Loucy (cell line): ENCODE measurements at regions not wholly inside any gene's neighbourhood (a gene's known extent, or its start where the extent isn't known, plus 50 kb on each side); places are given as distances from the start of the nearest gene placed in this dataset.

Experiments
- H2AFZ ChIP-seq: fragments of 200-600 bp; sonication (generic); 2 replicates; pipeline ENCODE4 v1.6.0; 2016; ENCODE audit warnings: antibody characterized with exemption, mild to moderate bottlenecking, low read length, moderate library complexity
- H3F3A ChIP-seq: fragments of 200-600 bp; 2 replicates; pipeline ENCODE4 v1.6.0; 2016; ENCODE audit warnings: antibody characterized with exemption, low read depth, mild to moderate bottlenecking
- H3K27me3 ChIP-seq: fragments of 200-600 bp; sonication (generic); 2 replicates; pipeline ENCODE4 v1.6.1; 2014; ENCODE audit warnings: low read length, mild to moderate bottlenecking; ENCODE audit not compliant: insufficient read depth, poor library complexity, severe bottlenecking
- H3K36me3 ChIP-seq: fragments of 200-600 bp; sonication (generic); 2 replicates; pipeline ENCODE4 v1.6.1; 2016; ENCODE audit warnings: low read length; ENCODE audit not compliant: insufficient read depth
- H3K4me1 ChIP-seq: fragments of 200-600 bp; sonication (generic); 2 replicates; pipeline ENCODE4 v1.5.1; 2014; ENCODE audit warnings: low read length, mild to moderate bottlenecking; ENCODE audit not compliant: insufficient read depth, poor library complexity, severe bottlenecking
- H3K4me2 ChIP-seq: fragments of 200-600 bp; sonication (generic); 2 replicates; pipeline ENCODE4 v1.6.0; 2014; ENCODE audit warnings: antibody characterized with exemption, low read length, low read depth, mild to moderate bottlenecking; ENCODE audit not compliant: poor library complexity, severe bottlenecking
- H3K4me3 ChIP-seq: fragments of 200-600 bp; sonication (generic); 2 replicates; pipeline ENCODE4 v1.5.1; 2014; ENCODE audit warnings: low read length, mild to moderate bottlenecking, mixed read lengths; ENCODE audit not compliant: poor library complexity, severe bottlenecking
- H3K79me2 ChIP-seq: fragments of 200-600 bp; sonication (generic); 2 replicates; pipeline ENCODE4 v1.6.1; 2014; ENCODE audit warnings: low read length; ENCODE audit not compliant: insufficient read depth
- H3K9ac ChIP-seq: fragments of 200-600 bp; sonication (generic); 2 replicates; pipeline ENCODE4 v1.6.0; 2014; ENCODE audit warnings: mild to moderate bottlenecking, low read depth, low read length, moderate library complexity; ENCODE audit not compliant: poor library complexity, severe bottlenecking
- H3K9me2 ChIP-seq: fragments of 200-600 bp; sonication (generic); replicated peaks from 2 replicates; pipeline ENCODE4 v1.6.1; 2016; ENCODE audit warnings: low read depth, low read length, mixed read lengths
- H3K9me3 ChIP-seq: fragments of 200-600 bp; sonication (generic); 2 replicates; pipeline ENCODE4 v1.6.1; 2014; ENCODE audit warnings: mild to moderate bottlenecking, antibody characterized with exemption, low read length, low read depth; ENCODE audit not compliant: insufficient read depth
- H4K20me1 ChIP-seq: fragments of 200-600 bp; sonication (generic); 2 replicates; pipeline ENCODE4 v1.6.0; 2014; ENCODE audit warnings: antibody characterized with exemption, low read length, mild to moderate bottlenecking; ENCODE audit not compliant: insufficient read depth, poor library complexity, severe bottlenecking
- EZH2phosphoT487 ChIP-seq: fragments of 200-600 bp; IDR thresholded peaks from 2 replicates; pipeline ENCODE4 v1.6.1; 2018; ENCODE audit warnings: antibody characterized with exemption, mild to moderate bottlenecking, moderate library complexity, borderline replicate concordance
- TF ChIP-seq, protein P1 (sequence below): fragments of 200-600 bp; sonication (generic); conservative IDR thresholded peaks from 2 replicates; pipeline ENCODE4 v1.5.1; 2014; ENCODE audit warnings: mild to moderate bottlenecking, antibody characterized with exemption, low read length

DNA sequence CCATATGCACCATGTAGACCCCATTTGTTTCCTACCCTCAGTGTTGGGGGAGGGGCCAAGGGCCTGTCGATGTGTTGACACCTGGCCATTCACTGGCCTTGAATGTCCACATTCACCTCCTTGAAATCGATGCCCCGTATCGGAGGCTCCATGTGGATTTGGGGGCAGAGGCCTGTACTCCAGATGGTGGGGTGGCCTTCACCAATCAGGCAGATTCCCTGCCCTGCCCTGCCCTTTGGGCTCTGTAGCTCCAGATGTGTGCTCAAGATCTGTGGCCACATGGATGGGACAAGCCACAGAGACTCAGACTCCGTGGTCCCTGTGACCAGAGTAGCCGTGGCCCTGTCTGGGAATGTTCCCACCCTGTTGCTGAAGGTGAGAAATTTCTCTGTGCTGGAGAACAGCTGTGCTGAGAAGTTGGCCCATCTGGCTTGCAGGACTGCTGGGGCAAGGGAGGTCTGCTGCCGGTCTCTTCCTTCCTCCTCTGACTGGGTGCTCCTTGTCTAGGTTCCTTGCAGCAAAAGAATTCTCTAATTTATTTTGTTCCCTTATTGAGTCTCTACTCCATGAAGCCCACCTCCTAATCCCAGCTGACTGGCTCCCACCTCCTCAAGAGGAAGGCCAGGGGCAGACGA lies 221.3 kb downstream of the SEC14L1 start:
- H3K4me1 ChIP-seq = peaks cover 40% of the 10 kb centered on the region
- H4K20me1 ChIP-seq = no peaks in the 10 kb centered on the region
- 0 out of 2 replicates have a peak, but pooled peaks cover 4% of the 10 kb centered on the region for H3K79me2 ChIP-seq
- TF ChIP-seq EZH2phosphoT487 = no peak
- TF ChIP-seq, protein P1, sequence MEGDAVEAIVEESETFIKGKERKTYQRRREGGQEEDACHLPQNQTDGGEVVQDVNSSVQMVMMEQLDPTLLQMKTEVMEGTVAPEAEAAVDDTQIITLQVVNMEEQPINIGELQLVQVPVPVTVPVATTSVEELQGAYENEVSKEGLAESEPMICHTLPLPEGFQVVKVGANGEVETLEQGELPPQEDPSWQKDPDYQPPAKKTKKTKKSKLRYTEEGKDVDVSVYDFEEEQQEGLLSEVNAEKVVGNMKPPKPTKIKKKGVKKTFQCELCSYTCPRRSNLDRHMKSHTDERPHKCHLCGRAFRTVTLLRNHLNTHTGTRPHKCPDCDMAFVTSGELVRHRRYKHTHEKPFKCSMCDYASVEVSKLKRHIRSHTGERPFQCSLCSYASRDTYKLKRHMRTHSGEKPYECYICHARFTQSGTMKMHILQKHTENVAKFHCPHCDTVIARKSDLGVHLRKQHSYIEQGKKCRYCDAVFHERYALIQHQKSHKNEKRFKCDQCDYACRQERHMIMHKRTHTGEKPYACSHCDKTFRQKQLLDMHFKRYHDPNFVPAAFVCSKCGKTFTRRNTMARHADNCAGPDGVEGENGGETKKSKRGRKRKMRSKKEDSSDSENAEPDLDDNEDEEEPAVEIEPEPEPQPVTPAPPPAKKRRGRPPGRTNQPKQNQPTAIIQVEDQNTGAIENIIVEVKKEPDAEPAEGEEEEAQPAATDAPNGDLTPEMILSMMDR = no peak
- peak overlapping the region; percentile 8 for H3K9ac ChIP-seq
- no peak overlapping the region for H2AFZ ChIP-seq
- H3F3A ChIP-seq = no peaks in the 10 kb centered on the region
- no peak overlapping the region for H3K4me2 ChIP-seq
- no peaks in the 10 kb centered on the region for H3K27me3 ChIP-seq
- no peaks in the 10 kb centered on the region for H3K9me2 ChIP-seq
- H3K4me3 ChIP-seq = no peak overlapping the region
- H3K9me3 ChIP-seq = no peaks in the 10 kb centered on the region
- H3K36me3 ChIP-seq = no peaks in the 10 kb centered on the region

DNA sequence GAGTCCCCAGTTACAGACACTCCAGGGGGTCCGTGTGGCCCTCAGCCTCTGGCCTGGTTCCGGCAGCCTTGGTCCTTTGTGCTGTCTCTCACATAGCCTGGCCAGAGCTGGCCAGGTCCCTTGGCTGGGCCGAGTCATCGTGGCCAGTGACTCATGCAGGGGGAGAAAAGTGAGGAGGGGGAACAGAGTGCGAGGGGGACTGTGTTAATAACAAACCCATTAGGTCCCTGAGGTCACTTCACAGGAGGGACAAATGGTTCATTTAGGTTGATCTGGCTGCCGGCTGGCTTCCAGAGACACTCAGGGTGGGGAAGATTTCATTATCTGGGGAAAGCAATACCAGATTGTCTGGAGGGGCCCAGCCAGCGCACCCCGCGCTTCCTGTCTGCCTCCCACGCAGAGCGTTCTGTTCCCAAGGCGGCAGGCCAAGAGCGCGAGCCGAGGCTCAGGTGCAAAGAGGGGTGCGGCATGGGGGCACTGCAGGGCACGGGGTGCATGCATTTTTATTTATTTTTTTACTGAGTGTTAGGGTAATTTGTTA lies 223.1 kb downstream of the SEC14L1 start:
- H3K9me2 ChIP-seq = no peaks in the 10 kb centered on the region
- H3K36me3 ChIP-seq = no peaks in the 10 kb centered on the region
- no peaks in the 10 kb centered on the region for H3F3A ChIP-seq
- H3K9me3 ChIP-seq = no peaks in the 10 kb centered on the region
- TF ChIP-seq, protein P1 = no peak
- no peak for TF ChIP-seq EZH2phosphoT487
- no peaks in the 10 kb centered on the region for H4K20me1 ChIP-seq
- H3K9ac ChIP-seq = no peak overlapping the region
- peaks cover 42% of the 10 kb centered on the region for H3K4me1 ChIP-seq
- 0 out of 2 replicates have a peak, but pooled peaks cover 4% of the 10 kb centered on the region for H3K79me2 ChIP-seq
- no peak overlapping the region for H3K4me3 ChIP-seq
- no peak overlapping the region for H3K4me2 ChIP-seq
- no peak overlapping the region for H2AFZ ChIP-seq
- no peaks in the 10 kb centered on the region for H3K27me3 ChIP-seq

- 0 out of 2 replicates have a peak, but pooled peaks cover 4% of the 10 kb centered on the region for H3K79me2 ChIP-seq
- no peaks in the 10 kb centered on the region for H3F3A ChIP-seq
- H3K27me3 ChIP-seq = no peaks in the 10 kb centered on the region
- no peak overlapping the region for H2AFZ ChIP-seq
- H3K4me1 ChIP-seq = peaks cover 42% of the 10 kb centered on the region
- H3K36me3 ChIP-seq = no peaks in the 10 kb centered on the region
- no peaks in the 10 kb centered on the region for H3K9me3 ChIP-seq
- TF ChIP-seq EZH2phosphoT487 = no peak
- TF ChIP-seq, protein P1 = no peak
- H3K4me3 ChIP-seq = no peak overlapping the region
- no peaks in the 10 kb centered on the region for H4K20me1 ChIP-seq
- no peak overlapping the region for H3K4me2 ChIP-seq
- H3K9me2 ChIP-seq = no peaks in the 10 kb centered on the region
- no peak overlapping the region for H3K9ac ChIP-seq
Observed at GRCh38 chr17:77364381-77364911, 223.7 kb downstream of the SEC14L1 start.
